ENCODE measurements at regions not wholly inside any gene's neighbourhood (a gene's known extent, or its start where the extent isn't known, plus 50 kb on each side); places are given as distances from the start of the nearest gene placed in this dataset.

- no peak for DNase-seq (ENCODE audit: low read depth, low spot score)
- TF ChIP-seq EZH2 (IDR thresholded peaks at IDR 0.05): no peak
Measured at GRCh38 chr14:101249676-101250036, 311.6 kb upstream of the DIO3 start.

GRCh38 chr14:101250336-101250947, 310.9 kb upstream of the DIO3 start:
- Histone ChIP-seq H3K9ac (ENCODE audit: insufficient read length) (no peak overlapping the region), H3K36me3 (ENCODE audit: insufficient read depth, low read length) (no peaks in the 10 kb centered on the region), H3K9me3 (ENCODE audit: low read depth, low read length) (no peaks in the 10 kb centered on the region), H3K27ac (no peak overlapping the region), H3K4me3 (peak overlapping the region; percentile 36; the same call in 1 of the 2 replicates)
- no peak for DNase-seq (ENCODE audit: low read depth, low spot score)
- TF ChIP-seq EZH2 (IDR thresholded peaks at IDR 0.05) (no peak), FOXP2 (optimal IDR thresholded peaks at IDR 0.05; ENCODE audit: control extremely low read depth, extremely low read length, insufficient read depth) (no peak), POLR2AphosphoS5 (IDR thresholded peaks at IDR 0.05; ENCODE audit: borderline replicate concordance, low read depth, low read length) (no peak)

More at GRCh38 chr14:101249676-101250036, 311.6 kb upstream of the DIO3 start:
- Histone ChIP-seq H3K4me3 (no peak overlapping the region), H3K36me3 (ENCODE audit: insufficient read depth, low read length) (no peaks in the 10 kb centered on the region), H3K9ac (ENCODE audit: insufficient read length) (no peak overlapping the region), H3K9me3 (ENCODE audit: low read depth, low read length) (no peaks in the 10 kb centered on the region), H3K27ac (no peak overlapping the region)

GRCh38 chr14:101250948-101251811, 310.1 kb upstream of the DIO3 start:
- Histone ChIP-seq H3K36me3 (ENCODE audit: insufficient read depth, low read length) (no peaks in the 10 kb centered on the region), H3K27ac (no peak overlapping the region), H3K9me3 (ENCODE audit: low read depth, low read length) (no peaks in the 10 kb centered on the region), H3K9ac (ENCODE audit: insufficient read length) (no peak overlapping the region), H3K4me3 (no peak overlapping the region)
- no peak for DNase-seq (ENCODE audit: low read depth, low spot score)
- TF ChIP-seq FOXP2 (optimal IDR thresholded peaks at IDR 0.05; ENCODE audit: control extremely low read depth, extremely low read length, insufficient read depth): no peak

GRCh38 chr14:101251812-101252442, 309.4 kb upstream of the DIO3 start:
- Histone ChIP-seq H3K36me3 (ENCODE audit: insufficient read depth, low read length) (no peaks in the 10 kb centered on the region), H3K9ac (ENCODE audit: insufficient read length) (no peak overlapping the region), H3K9me3 (ENCODE audit: low read depth, low read length) (no peaks in the 10 kb centered on the region), H3K4me3 (no peak overlapping the region), H3K27ac (no peak overlapping the region)
- no peak for DNase-seq (ENCODE audit: low read depth, low spot score)
- TF ChIP-seq POLR2AphosphoS5 (IDR thresholded peaks at IDR 0.05; ENCODE audit: borderline replicate concordance, low read depth, low read length): no peak
- TF ChIP-seq EZH2 (IDR thresholded peaks at IDR 0.05): no peak
- no peak for TF ChIP-seq FOXP2 (optimal IDR thresholded peaks at IDR 0.05; ENCODE audit: control extremely low read depth, extremely low read length, insufficient read depth)

- TF ChIP-seq FOXP2 (optimal IDR thresholded peaks at IDR 0.05; ENCODE audit: control extremely low read depth, extremely low read length, insufficient read depth) (no peak), POLR2AphosphoS5 (IDR thresholded peaks at IDR 0.05; ENCODE audit: borderline replicate concordance, low read depth, low read length) (no peak), EZH2 (IDR thresholded peaks at IDR 0.05) (no peak)
- Histone ChIP-seq H3K9me3 (ENCODE audit: low read depth, low read length) (no peaks in the 10 kb centered on the region), H3K36me3 (ENCODE audit: insufficient read depth, low read length) (no peaks in the 10 kb centered on the region), H3K9ac (ENCODE audit: insufficient read length) (no peak overlapping the region), H3K27ac (no peak overlapping the region), H3K4me3 (no peak overlapping the region)
- DNase-seq (ENCODE audit: low read depth, low spot score): no peak
Measured at GRCh38 chr14:101252443-101253214, 308.7 kb upstream of the DIO3 start.

GRCh38 chr14:101253948-101254347, 307.3 kb upstream of the DIO3 start:
- no peak for TF ChIP-seq EZH2 (IDR thresholded peaks at IDR 0.05)
- TF ChIP-seq POLR2AphosphoS5 (IDR thresholded peaks at IDR 0.05; ENCODE audit: borderline replicate concordance, low read depth, low read length): no peak
- TF ChIP-seq FOXP2 (optimal IDR thresholded peaks at IDR 0.05; ENCODE audit: control extremely low read depth, extremely low read length, insufficient read depth): no peak

GRCh38 chr14:101254805-101255764, 306.2 kb upstream of the DIO3 start:
- Histone ChIP-seq H3K9me3 (ENCODE audit: low read depth, low read length) (no peaks in the 10 kb centered on the region), H3K4me3 (no peak overlapping the region), H3K27ac (no peak overlapping the region), H3K9ac (ENCODE audit: insufficient read length) (no peak overlapping the region), H3K36me3 (ENCODE audit: insufficient read depth, low read length) (no peaks in the 10 kb centered on the region)
- TF ChIP-seq EZH2 (IDR thresholded peaks at IDR 0.05) (no peak), POLR2AphosphoS5 (IDR thresholded peaks at IDR 0.05; ENCODE audit: borderline replicate concordance, low read depth, low read length) (no peak), FOXP2 (optimal IDR thresholded peaks at IDR 0.05; ENCODE audit: control extremely low read depth, extremely low read length, insufficient read depth) (no peak)
- no peak for DNase-seq (ENCODE audit: low read depth, low spot score)

More at GRCh38 chr14:101253948-101254347, 307.3 kb upstream of the DIO3 start:
- Histone ChIP-seq H3K27ac (no peak overlapping the region), H3K4me3 (no peak overlapping the region), H3K9me3 (ENCODE audit: low read depth, low read length) (no peaks in the 10 kb centered on the region), H3K9ac (ENCODE audit: insufficient read length) (no peak overlapping the region), H3K36me3 (ENCODE audit: insufficient read depth, low read length) (no peaks in the 10 kb centered on the region)
- DNase-seq (ENCODE audit: low read depth, low spot score): no peak

Measured in SK-N-MC (cell line).